ENCODE measurements at regions not wholly inside any gene's neighbourhood (a gene's known extent, or its start where the extent isn't known, plus 50 kb on each side); places are given as distances from the start of the nearest gene placed in this dataset.

- TF ChIP-seq CTCF (IDR thresholded peaks at IDR 0.05; ENCODE audit: insufficient read depth, low read depth, low read length) (no peak), EZH2 (IDR thresholded peaks at IDR 0.05; ENCODE audit: insufficient read depth, low read length) (no peak)
Measured at GRCh38 chr12:91272461-91273063, 89.9 kb upstream of the DCN start.
